Suprapubic skin (tissue), 4 donors: ENCODE measurements at regions not wholly inside any gene's neighbourhood (a gene's known extent, or its start where the extent isn't known, plus 50 kb on each side); places are given as distances from the start of the nearest gene placed in this dataset.

Experiments
- EP300 ChIP-seq: sonication (generic); formaldehyde crosslinking; IDR thresholded peaks from one replicate; pipeline ENCODE4 v1.6.1; 2017; ENCODE audit warnings: antibody characterized with exemption
- POLR2A ChIP-seq, 2 donors: fragments of 450-650 bp; IDR thresholded peaks; one replicate each; pipeline ENCODE4 v1.6.1; 2017; ENCODE audit warnings: antibody characterized with exemption in 2 of 2, mild to moderate bottlenecking in 2 of 2, moderate library complexity in 2 of 2
- POLR2AphosphoS5 ChIP-seq, 3 donors: sonication (generic); formaldehyde crosslinking; IDR thresholded peaks; one replicate each; pipeline ENCODE4 v1.6.1; 2017; ENCODE audit warnings: antibody characterized with exemption in 3 of 3
- TF ChIP-seq, protein P1 (sequence below), 2 donors: fragments of 200-600 bp in 1 of 2; fragments of 450-650 bp in 1 of 2; sonication (generic) in 1 of 2; IDR thresholded peaks; one replicate each; pipeline ENCODE4 v1.5.1; 2016 to 2019; ENCODE audit warnings: antibody characterized with exemption in 2 of 2, mild to moderate bottlenecking in 1 of 2, moderate library complexity in 1 of 2

DNA sequence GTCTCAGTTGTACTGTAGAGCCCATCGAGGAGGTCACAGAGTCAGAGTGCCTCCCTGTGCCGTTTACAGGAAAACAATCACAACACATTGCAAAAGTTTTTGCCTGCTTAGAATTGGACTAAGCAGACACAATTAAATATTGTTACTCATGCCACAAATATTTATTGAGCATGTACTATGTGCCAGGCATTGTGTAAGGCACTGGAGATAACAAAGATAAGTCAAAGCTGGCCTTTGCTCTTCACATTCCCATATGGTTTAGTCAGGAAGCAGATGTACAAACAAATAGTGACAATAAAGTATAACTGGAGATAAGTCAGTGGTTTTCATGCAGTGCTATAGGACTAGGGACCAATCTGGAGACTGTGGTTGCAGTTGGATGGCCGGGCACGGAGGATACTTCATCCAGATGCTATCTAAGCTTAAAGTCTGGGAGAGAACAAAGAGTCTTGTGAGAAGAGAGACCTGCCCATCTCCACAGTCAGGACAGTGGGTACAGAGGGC lies 550.7 kb downstream of the INSC start:
- TF ChIP-seq EP300, result no peak
- no peak for TF ChIP-seq POLR2AphosphoS5 (IDR thresholded peaks at IDR 0.05)
- TF ChIP-seq, protein P1, sequence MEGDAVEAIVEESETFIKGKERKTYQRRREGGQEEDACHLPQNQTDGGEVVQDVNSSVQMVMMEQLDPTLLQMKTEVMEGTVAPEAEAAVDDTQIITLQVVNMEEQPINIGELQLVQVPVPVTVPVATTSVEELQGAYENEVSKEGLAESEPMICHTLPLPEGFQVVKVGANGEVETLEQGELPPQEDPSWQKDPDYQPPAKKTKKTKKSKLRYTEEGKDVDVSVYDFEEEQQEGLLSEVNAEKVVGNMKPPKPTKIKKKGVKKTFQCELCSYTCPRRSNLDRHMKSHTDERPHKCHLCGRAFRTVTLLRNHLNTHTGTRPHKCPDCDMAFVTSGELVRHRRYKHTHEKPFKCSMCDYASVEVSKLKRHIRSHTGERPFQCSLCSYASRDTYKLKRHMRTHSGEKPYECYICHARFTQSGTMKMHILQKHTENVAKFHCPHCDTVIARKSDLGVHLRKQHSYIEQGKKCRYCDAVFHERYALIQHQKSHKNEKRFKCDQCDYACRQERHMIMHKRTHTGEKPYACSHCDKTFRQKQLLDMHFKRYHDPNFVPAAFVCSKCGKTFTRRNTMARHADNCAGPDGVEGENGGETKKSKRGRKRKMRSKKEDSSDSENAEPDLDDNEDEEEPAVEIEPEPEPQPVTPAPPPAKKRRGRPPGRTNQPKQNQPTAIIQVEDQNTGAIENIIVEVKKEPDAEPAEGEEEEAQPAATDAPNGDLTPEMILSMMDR (IDR thresholded peaks at IDR 0.05), result no peak
- no peak for TF ChIP-seq POLR2A (IDR thresholded peaks at IDR 0.05)
